Peyer's patch (tissue), 4 donors: ENCODE measurements at regions not wholly inside any gene's neighbourhood (a gene's known extent, or its start where the extent isn't known, plus 50 kb on each side); places are given as distances from the start of the nearest gene placed in this dataset.

Source experiments
- POLR2A ChIP-seq, 2 donors: fragments of 450-650 bp; IDR thresholded peaks; one replicate each; pipeline ENCODE4 v1.5.1; 2017; ENCODE audit warnings: antibody characterized with exemption in 2 of 2, mild to moderate bottlenecking in 2 of 2, moderate library complexity in 2 of 2
- TF ChIP-seq, protein P1 (sequence below), 6 experiments: fragments of 450-650 bp in 4 of 6; fragments of 200-600 bp in 2 of 6; sonication (generic) in 1 of 6; IDR thresholded peaks; one replicate each; pipeline ENCODE4 v1.5.1; 2017 to 2019; ENCODE audit warnings: antibody characterized with exemption in 6 of 6, mild to moderate bottlenecking in 3 of 6, moderate library complexity in 1 of 6

DNA sequence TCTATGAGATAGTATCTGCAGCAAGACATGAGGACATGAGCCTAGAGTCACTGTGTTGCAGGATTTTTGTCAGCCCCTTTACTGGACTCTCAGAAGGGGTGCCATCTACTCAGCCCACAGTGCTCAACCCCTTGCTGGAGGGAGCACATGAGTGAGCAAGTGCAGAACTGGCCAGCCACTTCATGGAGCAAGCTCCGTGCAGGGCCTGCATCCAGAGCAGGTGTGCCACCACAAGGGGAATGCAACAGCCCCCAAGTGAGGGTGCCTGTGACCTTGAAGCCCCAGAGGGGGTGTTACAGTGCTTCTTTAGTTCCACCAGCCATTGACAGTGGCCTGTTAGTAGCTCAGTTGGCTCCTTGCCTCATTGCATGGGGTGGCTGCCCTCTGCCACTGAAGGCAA, 649.7 kb downstream of the PLPP3 start:
- no peak for TF ChIP-seq POLR2A (IDR thresholded peaks at IDR 0.05)
- TF ChIP-seq, protein P1, sequence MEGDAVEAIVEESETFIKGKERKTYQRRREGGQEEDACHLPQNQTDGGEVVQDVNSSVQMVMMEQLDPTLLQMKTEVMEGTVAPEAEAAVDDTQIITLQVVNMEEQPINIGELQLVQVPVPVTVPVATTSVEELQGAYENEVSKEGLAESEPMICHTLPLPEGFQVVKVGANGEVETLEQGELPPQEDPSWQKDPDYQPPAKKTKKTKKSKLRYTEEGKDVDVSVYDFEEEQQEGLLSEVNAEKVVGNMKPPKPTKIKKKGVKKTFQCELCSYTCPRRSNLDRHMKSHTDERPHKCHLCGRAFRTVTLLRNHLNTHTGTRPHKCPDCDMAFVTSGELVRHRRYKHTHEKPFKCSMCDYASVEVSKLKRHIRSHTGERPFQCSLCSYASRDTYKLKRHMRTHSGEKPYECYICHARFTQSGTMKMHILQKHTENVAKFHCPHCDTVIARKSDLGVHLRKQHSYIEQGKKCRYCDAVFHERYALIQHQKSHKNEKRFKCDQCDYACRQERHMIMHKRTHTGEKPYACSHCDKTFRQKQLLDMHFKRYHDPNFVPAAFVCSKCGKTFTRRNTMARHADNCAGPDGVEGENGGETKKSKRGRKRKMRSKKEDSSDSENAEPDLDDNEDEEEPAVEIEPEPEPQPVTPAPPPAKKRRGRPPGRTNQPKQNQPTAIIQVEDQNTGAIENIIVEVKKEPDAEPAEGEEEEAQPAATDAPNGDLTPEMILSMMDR (IDR thresholded peaks at IDR 0.05): no peak
